ENCODE measurements at regions not wholly inside any gene's neighbourhood (a gene's known extent, or its start where the extent isn't known, plus 50 kb on each side); places are given as distances from the start of the nearest gene placed in this dataset.
"Not testable (repeated sequence)": the region's sequence is repeated elsewhere in the genome, so short reads cannot be mapped to it uniquely, and the experiment has no call there.

GRCh38 chr6:11947575-11947974 lies 64.5 kb upstream of the HIVEP1 start:
- DNase-seq (ENCODE audit: low spot score), result no peak
- TF ChIP-seq, protein P1, sequence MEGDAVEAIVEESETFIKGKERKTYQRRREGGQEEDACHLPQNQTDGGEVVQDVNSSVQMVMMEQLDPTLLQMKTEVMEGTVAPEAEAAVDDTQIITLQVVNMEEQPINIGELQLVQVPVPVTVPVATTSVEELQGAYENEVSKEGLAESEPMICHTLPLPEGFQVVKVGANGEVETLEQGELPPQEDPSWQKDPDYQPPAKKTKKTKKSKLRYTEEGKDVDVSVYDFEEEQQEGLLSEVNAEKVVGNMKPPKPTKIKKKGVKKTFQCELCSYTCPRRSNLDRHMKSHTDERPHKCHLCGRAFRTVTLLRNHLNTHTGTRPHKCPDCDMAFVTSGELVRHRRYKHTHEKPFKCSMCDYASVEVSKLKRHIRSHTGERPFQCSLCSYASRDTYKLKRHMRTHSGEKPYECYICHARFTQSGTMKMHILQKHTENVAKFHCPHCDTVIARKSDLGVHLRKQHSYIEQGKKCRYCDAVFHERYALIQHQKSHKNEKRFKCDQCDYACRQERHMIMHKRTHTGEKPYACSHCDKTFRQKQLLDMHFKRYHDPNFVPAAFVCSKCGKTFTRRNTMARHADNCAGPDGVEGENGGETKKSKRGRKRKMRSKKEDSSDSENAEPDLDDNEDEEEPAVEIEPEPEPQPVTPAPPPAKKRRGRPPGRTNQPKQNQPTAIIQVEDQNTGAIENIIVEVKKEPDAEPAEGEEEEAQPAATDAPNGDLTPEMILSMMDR (IDR thresholded peaks at IDR 0.05), result no peak
- ATAC-seq (ENCODE audit: low FRiP score), result no peak

DNA sequence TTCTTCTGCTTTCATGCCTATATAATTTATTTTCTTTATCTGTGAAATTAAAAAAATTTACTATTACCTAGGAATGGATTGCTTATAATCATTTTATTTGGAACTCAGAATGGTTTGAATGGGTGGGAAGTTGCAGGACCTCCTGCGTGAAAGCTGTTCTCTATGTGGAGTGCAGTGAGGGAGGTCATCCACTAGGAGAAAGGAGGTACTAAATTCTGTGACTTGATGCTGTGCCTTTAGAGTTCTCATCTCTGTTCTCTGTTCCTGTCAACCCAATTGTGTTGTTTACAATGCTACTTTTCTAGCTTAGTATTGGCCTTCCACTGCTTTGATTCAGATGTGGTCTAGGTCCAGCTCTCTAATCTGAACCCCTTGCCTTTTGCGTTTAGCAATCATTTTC lies 65.0 kb upstream of the HIVEP1 start:
- DNase-seq (ENCODE audit: low spot score) (no peak), ATAC-seq (ENCODE audit: low FRiP score) (no peak)
- TF ChIP-seq, protein P1 (IDR thresholded peaks at IDR 0.05), result no peak

- DNase-seq (ENCODE audit: low spot score) (no peak), ATAC-seq (ENCODE audit: low FRiP score) (no peak)
- TF ChIP-seq, protein P1 (IDR thresholded peaks at IDR 0.05), result no peak
Measured at GRCh38 chr6:11944111-11944510, 68.0 kb upstream of the HIVEP1 start.

GRCh38 chr6:11943060-11943459 lies 69.1 kb upstream of the HIVEP1 start:
- no peak for ATAC-seq (ENCODE audit: low FRiP score)
- TF ChIP-seq, protein P1 (IDR thresholded peaks at IDR 0.05), result no peak

GRCh38 chr6:11942185-11942864 lies 69.8 kb upstream of the HIVEP1 start:
- TF ChIP-seq, protein P1 (IDR thresholded peaks at IDR 0.05), result no peak
- no peak for DNase-seq (ENCODE audit: low spot score)
- no peak for ATAC-seq (ENCODE audit: low FRiP score)

More at GRCh38 chr6:11943060-11943459, 69.1 kb upstream of the HIVEP1 start:
- no peak for DNase-seq (ENCODE audit: low spot score)

DNA sequence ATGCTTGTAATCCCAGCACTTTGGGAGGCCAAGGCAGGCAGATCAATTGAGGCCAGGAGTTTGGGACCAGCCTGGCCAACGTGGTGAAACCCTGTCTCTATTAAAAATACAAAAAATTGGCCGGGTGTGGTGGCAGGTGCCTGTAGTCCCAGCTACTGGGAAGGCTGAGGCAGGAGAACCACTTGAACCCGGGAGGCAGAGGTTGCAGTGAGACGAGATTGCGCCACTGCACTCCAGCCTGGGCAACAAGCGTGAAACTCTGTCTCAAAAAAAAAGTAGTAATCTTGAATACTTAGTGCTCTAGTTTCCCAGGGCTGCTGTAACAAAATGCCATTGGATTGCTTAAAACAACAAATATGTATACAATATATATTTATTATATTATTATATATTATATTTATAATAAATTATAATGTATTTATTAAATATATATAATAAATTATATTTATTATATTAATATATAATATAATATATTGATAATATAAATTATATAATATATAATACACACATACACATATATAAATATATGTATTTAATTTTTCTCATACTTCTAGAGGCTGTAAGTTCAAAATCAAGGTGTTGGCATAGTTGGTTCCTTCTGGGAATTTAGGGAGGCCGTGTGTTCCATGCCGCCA lies 71.5 kb upstream of the HIVEP1 start:
- ATAC-seq (ENCODE audit: low FRiP score); DNase-seq (ENCODE audit: low spot score): not testable (repeated sequence)

GRCh38 chr6:11938285-11938890 lies 73.7 kb upstream of the HIVEP1 start:
- DNase-seq (ENCODE audit: low spot score), result no peak
- TF ChIP-seq, protein P1 (IDR thresholded peaks at IDR 0.05), result no peak
- no peak for ATAC-seq (ENCODE audit: low FRiP score)

Data from omental fat pad (tissue), 3 donors.